DOHH2 (cell line): ENCODE measurements at regions not wholly inside any gene's neighbourhood (a gene's known extent, or its start where the extent isn't known, plus 50 kb on each side); places are given as distances from the start of the nearest gene placed in this dataset.

Experiments used
- H3F3A ChIP-seq: fragments of 200-600 bp; sonication (generic), shearing (Covaris generic); 2 replicates; pipeline ENCODE4 v1.6.0; 2016; ENCODE audit warnings: antibody characterized with exemption, mild to moderate bottlenecking; ENCODE audit not compliant: control insufficient read depth, insufficient read depth
- H3K27ac ChIP-seq: fragments of 200-600 bp; sonication (generic); 2 replicates; pipeline ENCODE4 v1.5.1; 2014; ENCODE audit warnings: low read depth, mild to moderate bottlenecking, low read length, moderate library complexity
- H3K27me3 ChIP-seq: fragments of 200-600 bp; sonication (generic); 2 replicates; pipeline ENCODE4 v1.6.1; 2014; ENCODE audit warnings: mild to moderate bottlenecking, low read length, mixed read lengths; ENCODE audit not compliant: control insufficient read depth
- H3K36me3 ChIP-seq: fragments of 200-600 bp; sonication (generic); 2 replicates; pipeline ENCODE4 v1.6.1; 2014; ENCODE audit warnings: mild to moderate bottlenecking, low read length, moderate library complexity, mixed read lengths; ENCODE audit not compliant: control insufficient read depth
- H3K4me1 ChIP-seq: fragments of 200-600 bp; sonication (generic); 2 replicates; pipeline ENCODE4 v1.6.1; 2014; ENCODE audit warnings: mild to moderate bottlenecking, low read length, mixed read lengths; ENCODE audit not compliant: control insufficient read depth
- H3K4me2 ChIP-seq: fragments of 200-600 bp; sonication (generic); 2 replicates; pipeline ENCODE4 v1.6.0; 2014; ENCODE audit warnings: mild to moderate bottlenecking, low read length, moderate library complexity
- H3K4me3 ChIP-seq: fragments of 200-600 bp; sonication (generic); 2 replicates; pipeline ENCODE4 v1.5.1; 2014; ENCODE audit warnings: mild to moderate bottlenecking, low read length, mixed read lengths
- H3K79me2 ChIP-seq: fragments of 200-600 bp; sonication (generic); 2 replicates; pipeline ENCODE4 v1.6.1; 2014; ENCODE audit warnings: mild to moderate bottlenecking, low read length, mixed read lengths; ENCODE audit not compliant: control insufficient read depth
- H3K9me2 ChIP-seq: fragments of 200-600 bp; sonication (generic); replicated peaks from 2 replicates; pipeline ENCODE4 v1.6.1; 2014; ENCODE audit warnings: mild to moderate bottlenecking, low read length, mixed read lengths; ENCODE audit not compliant: control insufficient read depth
- H3K9me3 ChIP-seq: fragments of 200-600 bp; sonication (generic); 2 replicates; pipeline ENCODE4 v1.6.1; 2014; ENCODE audit warnings: antibody characterized with exemption, low read length, mixed read lengths; ENCODE audit not compliant: control insufficient read depth, insufficient read depth
- H4K20me1 ChIP-seq: fragments of 200-600 bp; sonication (generic); 2 replicates; pipeline ENCODE4 v1.6.0; 2014; ENCODE audit warnings: low read depth, mild to moderate bottlenecking, antibody characterized with exemption, low read length, moderate library complexity; ENCODE audit not compliant: control insufficient read depth, insufficient read depth
- CTCF ChIP-seq: fragments of 200-600 bp; sonication (generic); IDR thresholded peaks from one replicate; pipeline ENCODE4 v1.5.1; 2014; ENCODE audit warnings: antibody characterized with exemption, mild to moderate bottlenecking, low read depth, low read length; ENCODE audit not compliant: poor library complexity, severe bottlenecking
- EZH2phosphoT487 ChIP-seq: fragments of 200-600 bp; sonication (generic); IDR thresholded peaks from 2 replicates; pipeline ENCODE4 v1.6.1; 2017; ENCODE audit warnings: borderline replicate concordance, mild to moderate bottlenecking, antibody characterized with exemption, low read length, moderate library complexity, mixed read lengths

GRCh38 chr2:16407358-16407757 lies 258.3 kb downstream of the CYRIA start:
- Histone ChIP-seq H3K79me2 (no peaks in the 10 kb centered on the region), H3K9me3 (no peaks in the 10 kb centered on the region), H3K9me2 (no peaks in the 10 kb centered on the region), H4K20me1 (no peaks in the 10 kb centered on the region), H3K36me3 (no peaks in the 10 kb centered on the region), H3K27me3 (peaks cover 2% of the 10 kb centered on the region; the same call in 1 of the 2 replicates), H3K4me1 (no peaks in the 10 kb centered on the region), H3K4me3 (no peak overlapping the region), H3K4me2 (no peak overlapping the region), H3F3A (no peaks in the 10 kb centered on the region), H3K27ac (no peak overlapping the region)
- no peak for TF ChIP-seq EZH2phosphoT487
- no peak for TF ChIP-seq CTCF

- Histone ChIP-seq H3K9me2 (no peaks in the 10 kb centered on the region), H3F3A (no peaks in the 10 kb centered on the region), H3K4me2 (no peak overlapping the region), H3K27ac (no peak overlapping the region), H3K9me3 (no peaks in the 10 kb centered on the region), H3K4me3 (no peak overlapping the region), H3K36me3 (no peaks in the 10 kb centered on the region), H3K79me2 (no peaks in the 10 kb centered on the region), H3K27me3 (peaks cover 2% of the 10 kb centered on the region; the same call in 1 of the 2 replicates), H3K4me1 (no peaks in the 10 kb centered on the region), H4K20me1 (no peaks in the 10 kb centered on the region)
- TF ChIP-seq EZH2phosphoT487 (no peak), CTCF (no peak)
Observed at GRCh38 chr2:16406496-16407289, 258.9 kb downstream of the CYRIA start.

- no peaks in the 10 kb centered on the region for H3K36me3 ChIP-seq
- no peaks in the 10 kb centered on the region for H4K20me1 ChIP-seq
- H3K27ac ChIP-seq, result no peak overlapping the region
- H3K27me3 ChIP-seq, result peaks cover 2% of the 10 kb centered on the region; the same call in 1 of the 2 replicates
- H3K9me3 ChIP-seq, result no peaks in the 10 kb centered on the region
- no peaks in the 10 kb centered on the region for H3F3A ChIP-seq
- TF ChIP-seq CTCF, result no peak
- TF ChIP-seq EZH2phosphoT487, result no peak
- H3K4me2 ChIP-seq, result no peak overlapping the region
- no peaks in the 10 kb centered on the region for H3K4me1 ChIP-seq
- H3K79me2 ChIP-seq, result no peaks in the 10 kb centered on the region
- H3K9me2 ChIP-seq, result no peaks in the 10 kb centered on the region
- H3K4me3 ChIP-seq, result no peak overlapping the region
Observed at GRCh38 chr2:16405551-16405950, 260.1 kb downstream of the CYRIA start.
